Activated CD4-positive, alpha-beta T cell treated with anti-CD3 and anti-CD28 coated beads, Interleukin-2, amount 50 U/mL, for 4 hours (primary cell): ENCODE measurements at regions not wholly inside any gene's neighbourhood (a gene's known extent, or its start where the extent isn't known, plus 50 kb on each side); places are given as distances from the start of the nearest gene placed in this dataset.

ENCODE experiments used
- DNase-seq, 2 experiments: peaks; one replicate each; pipeline ENCODE4 v3.0.0-alpha.2; 2020

DNA sequence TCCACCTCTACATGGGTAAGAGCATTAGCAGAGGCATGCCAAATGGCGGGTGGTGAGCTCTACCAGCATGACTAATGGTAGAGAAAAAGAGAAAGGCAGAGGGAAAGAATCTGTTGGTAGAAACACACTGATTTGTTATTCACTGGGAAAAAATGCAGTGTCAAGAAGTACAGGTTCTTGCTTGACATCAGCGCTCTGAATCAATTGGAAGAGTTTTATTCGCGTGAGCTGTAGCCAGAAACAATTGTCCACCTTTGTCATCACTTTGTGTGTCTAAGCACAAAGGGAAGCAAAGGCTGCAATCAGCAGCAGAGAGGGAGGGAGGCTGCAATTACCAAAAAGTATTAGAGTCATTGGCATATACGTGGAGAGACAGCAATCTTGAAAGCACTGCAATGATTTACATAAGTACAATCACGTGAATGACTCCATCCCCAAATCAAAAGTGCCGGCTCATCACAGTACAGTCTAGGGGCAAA is 67.7 kb upstream of the HS3ST1 start:
- DNase-seq, result no peak

DNA sequence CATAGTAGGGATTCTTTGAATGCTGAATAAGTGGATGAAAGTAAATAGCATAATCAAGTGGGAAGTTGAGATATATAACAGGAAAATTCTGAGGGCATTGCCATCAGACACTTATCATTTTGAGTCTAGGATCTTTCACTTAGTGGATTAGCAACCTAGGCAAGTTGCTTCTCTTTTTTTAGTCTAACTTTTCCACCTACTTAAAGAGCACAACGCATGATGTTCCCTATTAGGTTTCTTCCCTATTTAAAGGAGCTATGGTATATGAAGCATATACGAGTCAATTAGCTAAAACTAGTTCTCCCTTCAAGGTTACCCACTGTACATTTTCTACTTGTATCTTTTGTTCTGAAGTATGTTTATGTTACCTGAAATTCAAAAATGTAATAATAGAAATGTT is 67.1 kb upstream of the HS3ST1 start:
- DNase-seq, result no peak

DNA sequence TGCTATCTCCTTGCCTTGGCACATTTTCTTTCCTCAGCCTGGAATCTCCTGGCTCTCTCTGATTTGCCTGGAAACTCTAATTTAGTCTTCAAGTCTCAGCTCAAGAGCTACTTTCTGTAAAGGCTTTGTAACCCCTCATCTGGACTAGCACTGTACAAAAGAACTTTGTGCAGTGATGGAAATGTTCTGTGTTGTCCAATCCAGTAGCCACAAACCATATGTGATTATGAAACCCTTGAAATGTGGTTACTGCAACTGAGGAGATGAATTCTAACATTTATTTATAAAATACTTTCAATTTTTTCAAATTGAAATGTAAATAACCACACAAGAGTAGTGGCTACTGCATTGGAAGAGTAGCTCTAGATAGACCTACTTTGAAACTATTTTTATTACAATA is 66.6 kb upstream of the HS3ST1 start:
- DNase-seq, result no peak

GRCh38 chr4:11494232-11494631 is 65.5 kb upstream of the HS3ST1 start:
- DNase-seq, result no peak

- no peak for DNase-seq
Measured at GRCh38 chr4:11489453-11490083, 60.9 kb upstream of the HS3ST1 start.

- no peak for DNase-seq
Measured at GRCh38 chr4:11488657-11489452, 60.2 kb upstream of the HS3ST1 start.

- DNase-seq, result no peak
Measured at GRCh38 chr4:11487868-11488544, 59.3 kb upstream of the HS3ST1 start.

DNA sequence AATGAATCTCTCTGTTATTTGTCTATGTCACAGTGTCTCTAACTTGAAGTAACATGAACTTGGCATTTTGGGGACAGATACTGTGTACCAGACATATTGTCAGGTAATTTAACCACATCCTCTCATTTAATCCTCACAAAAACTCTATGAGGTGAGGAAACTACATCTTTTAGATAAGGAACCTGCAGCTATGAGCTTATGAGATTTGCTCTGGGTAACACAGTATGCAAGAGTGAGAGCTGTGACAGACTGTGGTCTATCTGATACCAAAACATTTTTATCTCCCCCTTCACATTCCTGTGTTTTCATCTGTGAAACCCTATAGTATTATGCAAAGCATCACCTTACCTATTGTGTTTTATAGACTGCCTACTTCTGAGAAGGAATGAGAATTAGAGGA is 58.4 kb upstream of the HS3ST1 start:
- DNase-seq, result no peak

DNA sequence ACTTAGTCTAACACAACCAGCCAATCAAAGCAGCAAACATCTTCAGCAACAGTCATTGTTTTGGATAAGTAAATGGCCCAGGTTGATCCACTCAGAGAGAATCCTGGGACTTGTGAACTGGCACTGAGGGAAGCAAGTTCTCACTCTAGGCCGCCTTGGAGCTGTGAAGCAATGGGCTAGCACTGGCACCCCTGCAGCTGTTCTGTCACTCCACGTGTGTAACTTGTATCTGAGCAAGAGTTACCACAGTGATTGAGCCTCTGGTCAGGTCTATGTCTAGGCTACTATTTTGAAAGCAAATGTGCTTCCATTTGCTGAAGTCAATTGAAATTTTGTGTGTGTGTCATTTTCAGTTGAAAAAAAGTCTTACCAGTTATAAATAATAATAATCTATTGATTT is 57.2 kb upstream of the HS3ST1 start:
- no peak for DNase-seq

- DNase-seq, result no peak
Measured at GRCh38 chr4:11484531-11484930, 55.8 kb upstream of the HS3ST1 start.

GRCh38 chr4:11483046-11483445 is 54.4 kb upstream of the HS3ST1 start:
- no peak for DNase-seq

DNA sequence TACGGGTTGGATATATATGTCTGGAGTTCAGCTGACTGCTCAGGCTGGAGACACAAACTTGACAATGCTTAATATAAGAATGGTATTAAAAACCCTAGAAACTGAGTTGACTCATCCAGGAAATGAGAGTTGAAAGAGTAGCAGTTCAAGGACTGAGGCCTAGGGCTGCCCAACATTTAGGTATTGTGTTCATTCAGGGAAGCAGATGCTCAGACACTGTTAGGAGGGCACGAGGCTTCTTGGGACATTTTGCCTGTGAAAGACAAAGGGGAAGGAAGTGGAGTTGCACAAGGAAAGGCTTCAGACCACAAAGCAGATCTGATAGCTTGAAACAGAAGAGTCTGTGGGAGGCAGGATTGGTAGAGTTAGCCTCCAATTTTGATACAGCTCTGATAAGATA is 52.0 kb upstream of the HS3ST1 start:
- no peak for DNase-seq
